H9 (cell line): ENCODE measurements at regions not wholly inside any gene's neighbourhood (a gene's known extent, or its start where the extent isn't known, plus 50 kb on each side); places are given as distances from the start of the nearest gene placed in this dataset.

Source experiments
- DNase-seq: peaks from one replicate; pipeline ENCODE4 v3.0.0-alpha.2; 2017
- H2AFZ ChIP-seq: one replicate; pipeline ENCODE4 v1.6.1; 2013; ENCODE audit warnings: mild to moderate bottlenecking, low read length, control low read depth, moderate library complexity
- H2AK5ac ChIP-seq: 2 replicates; pipeline ENCODE4 v1.6.1; 2013; ENCODE audit warnings: low read length, control low read depth, mixed read lengths; ENCODE audit not compliant: insufficient read length
- H2BK120ac ChIP-seq: one replicate; pipeline ENCODE4 v1.6.1; 2013; ENCODE audit warnings: low read depth, mild to moderate bottlenecking, low read length, control low read depth, inconsistent platforms; ENCODE audit not compliant: poor library complexity, severe bottlenecking
- H2BK12ac ChIP-seq: 2 replicates; pipeline ENCODE4 v1.6.1; 2013; ENCODE audit warnings: low read length, control low read depth, mixed read lengths, low read depth; ENCODE audit not compliant: insufficient read length
- H2BK15ac ChIP-seq: 2 replicates; pipeline ENCODE4 v1.6.1; 2013; ENCODE audit warnings: low read depth, low read length, control low read depth
- H2BK20ac ChIP-seq: one replicate; pipeline ENCODE4 v1.6.1; 2013; ENCODE audit warnings: low read depth, mild to moderate bottlenecking, low read length, control low read depth, inconsistent platforms; ENCODE audit not compliant: poor library complexity, severe bottlenecking
- H2BK5ac ChIP-seq: 2 replicates; pipeline ENCODE4 v1.6.1; 2013; ENCODE audit warnings: low read length, control low read depth, mixed read lengths; ENCODE audit not compliant: insufficient read length
- H3K14ac ChIP-seq: 2 replicates; pipeline ENCODE4 v1.6.1; 2013; ENCODE audit warnings: low read length, control low read depth; ENCODE audit not compliant: insufficient read depth
- H3K18ac ChIP-seq: 2 replicates; pipeline ENCODE4 v1.6.1; 2013; ENCODE audit warnings: low read depth, mild to moderate bottlenecking, mixed read lengths, low read length, control low read depth; ENCODE audit not compliant: insufficient read length
- H3K23ac ChIP-seq: 2 replicates; pipeline ENCODE4 v1.6.1; 2013; ENCODE audit warnings: low read length, control low read depth, mixed read lengths, low read depth; ENCODE audit not compliant: insufficient read length
- H3K23me2 ChIP-seq: 2 replicates; pipeline ENCODE4 v1.6.1; 2013; ENCODE audit warnings: low read depth, mild to moderate bottlenecking, mixed read lengths, low read length, control low read depth; ENCODE audit not compliant: insufficient read length, poor library complexity, severe bottlenecking
- H3K27ac ChIP-seq: 2 replicates; pipeline ENCODE4 v1.5.1; 2013; ENCODE audit warnings: low read length, control low read depth, mixed read lengths, low read depth; ENCODE audit not compliant: insufficient read length
- H3K27me3 ChIP-seq: 2 replicates; pipeline ENCODE4 v1.6.1; 2013; ENCODE audit warnings: low read length, control low read depth, inconsistent platforms; ENCODE audit not compliant: insufficient read depth
- H3K4ac ChIP-seq: 2 replicates; pipeline ENCODE4 v1.6.1; 2013; ENCODE audit warnings: low read depth, mild to moderate bottlenecking, control low read depth, inconsistent platforms, low read length, moderate library complexity
- H3K4me1 ChIP-seq: 2 replicates; pipeline ENCODE4 v1.6.1; 2013; ENCODE audit warnings: low read length, control low read depth, inconsistent platforms; ENCODE audit not compliant: insufficient read depth
- H3K4me2 ChIP-seq: 2 replicates; pipeline ENCODE4 v1.6.1; 2013; ENCODE audit warnings: low read length, control low read depth, mixed read lengths; ENCODE audit not compliant: insufficient read length, insufficient read depth
- H3K56ac ChIP-seq: 2 replicates; pipeline ENCODE4 v1.6.1; 2013; ENCODE audit warnings: low read depth, mild to moderate bottlenecking, mixed read lengths, low read length, control low read depth; ENCODE audit not compliant: insufficient read length
- H3K79me1 ChIP-seq: 2 replicates; pipeline ENCODE4 v1.6.1; 2013; ENCODE audit warnings: low read depth, mild to moderate bottlenecking, moderate library complexity, low read length, control low read depth, inconsistent platforms; ENCODE audit not compliant: insufficient read depth, poor library complexity, severe bottlenecking
- H3K79me2 ChIP-seq: 2 replicates; pipeline ENCODE4 v1.6.1; 2013; ENCODE audit warnings: low read length, control low read depth, inconsistent platforms; ENCODE audit not compliant: insufficient read depth
- H3K9ac ChIP-seq: 2 replicates; pipeline ENCODE4 v1.6.1; 2013; ENCODE audit warnings: low read length, control low read depth, mixed read lengths; ENCODE audit not compliant: insufficient read length; ENCODE audit errors: extremely low read depth
- H3K9me3 ChIP-seq: one replicate; pipeline ENCODE4 v1.6.1; 2013; ENCODE audit warnings: low read depth, low read length, inconsistent platforms; ENCODE audit not compliant: control insufficient read depth
- H3T11ph ChIP-seq: one replicate; pipeline ENCODE4 v1.6.1; 2013; ENCODE audit warnings: mild to moderate bottlenecking, low read length, control low read depth, inconsistent platforms
- H4K20me1 ChIP-seq: one replicate; pipeline ENCODE4 v1.6.1; 2013; ENCODE audit not compliant: control insufficient read depth, insufficient read length, insufficient read depth
- H4K5ac ChIP-seq: 2 replicates; pipeline ENCODE4 v1.6.1; 2013; ENCODE audit warnings: low read depth, mild to moderate bottlenecking, mixed read lengths, low read length, control low read depth; ENCODE audit not compliant: insufficient read length
- H4K8ac ChIP-seq: replicated peaks from 2 replicates; pipeline ENCODE4 v1.6.1; 2013; ENCODE audit warnings: low read length, control low read depth, mixed read lengths, low read depth; ENCODE audit not compliant: insufficient read length
- H4K91ac ChIP-seq: 2 replicates; pipeline ENCODE4 v1.6.1; 2013; ENCODE audit warnings: low read depth, mild to moderate bottlenecking, moderate library complexity, mixed read lengths, low read length, control low read depth; ENCODE audit not compliant: insufficient read length
- H3K27ac Mint-ChIP-seq, 3 experiments: 2 replicates in 2 of 3; 3 replicates in 1 of 3; pipeline ENCODE4 v1.8.0; 2020 to 2021; ENCODE audit warnings: mixed read lengths in 3 of 3, mild to moderate bottlenecking in 1 of 3, moderate library complexity in 1 of 3
- H3K27me3 Mint-ChIP-seq: 2 replicates; pipeline ENCODE4 v1.8.0; 2021; ENCODE audit warnings: low read depth, mild to moderate bottlenecking, moderate library complexity, mixed read lengths
- H3K36me3 Mint-ChIP-seq, 3 experiments: 2 replicates in 2 of 3; 3 replicates in 1 of 3; pipeline ENCODE4 v1.8.0; 2020 to 2021; ENCODE audit warnings: low read depth in 3 of 3, mixed read lengths in 3 of 3; ENCODE audit not compliant: insufficient read depth in 1 of 3
- H3K4me1 Mint-ChIP-seq, 2 experiments: 2 replicates each; pipeline ENCODE4 v1.8.0; 2020; ENCODE audit warnings: mixed read lengths in 2 of 2
- H3K4me3 Mint-ChIP-seq, 2 experiments: 2 replicates in 1 of 2; 3 replicates in 1 of 2; pipeline ENCODE4 v1.8.0; 2020 to 2021; ENCODE audit warnings: mild to moderate bottlenecking in 2 of 2, mixed read lengths in 2 of 2, moderate library complexity in 1 of 2
- H3K9me3 Mint-ChIP-seq, 2 experiments: 2 replicates in 1 of 2; 3 replicates in 1 of 2; pipeline ENCODE4 v1.8.0; 2020; ENCODE audit warnings: mild to moderate bottlenecking in 2 of 2, mixed read lengths in 2 of 2, moderate library complexity in 1 of 2
- WGBS: extraction: QIAGEN DNeasy Blood & Tissue Kit; methylation state at CpG from one replicate; pipeline ENCODE4 v1.1.7; 2013; ENCODE audit warnings: missing lambda C conversion rate, low lambda C conversion rate, mixed read lengths; ENCODE audit not compliant: insufficient read length; ENCODE audit errors: extremely low coverage; 5-methylcytosine and 5-hydroxymethylcytosine counted together
- TF ChIP-seq, protein P1 (sequence below): fragments of 200-600 bp; sonication (generic); conservative IDR thresholded peaks from 3 replicates; pipeline ENCODE4 v1.8.0; 2021; ENCODE audit warnings: antibody characterized with exemption, mild to moderate bottlenecking

DNA sequence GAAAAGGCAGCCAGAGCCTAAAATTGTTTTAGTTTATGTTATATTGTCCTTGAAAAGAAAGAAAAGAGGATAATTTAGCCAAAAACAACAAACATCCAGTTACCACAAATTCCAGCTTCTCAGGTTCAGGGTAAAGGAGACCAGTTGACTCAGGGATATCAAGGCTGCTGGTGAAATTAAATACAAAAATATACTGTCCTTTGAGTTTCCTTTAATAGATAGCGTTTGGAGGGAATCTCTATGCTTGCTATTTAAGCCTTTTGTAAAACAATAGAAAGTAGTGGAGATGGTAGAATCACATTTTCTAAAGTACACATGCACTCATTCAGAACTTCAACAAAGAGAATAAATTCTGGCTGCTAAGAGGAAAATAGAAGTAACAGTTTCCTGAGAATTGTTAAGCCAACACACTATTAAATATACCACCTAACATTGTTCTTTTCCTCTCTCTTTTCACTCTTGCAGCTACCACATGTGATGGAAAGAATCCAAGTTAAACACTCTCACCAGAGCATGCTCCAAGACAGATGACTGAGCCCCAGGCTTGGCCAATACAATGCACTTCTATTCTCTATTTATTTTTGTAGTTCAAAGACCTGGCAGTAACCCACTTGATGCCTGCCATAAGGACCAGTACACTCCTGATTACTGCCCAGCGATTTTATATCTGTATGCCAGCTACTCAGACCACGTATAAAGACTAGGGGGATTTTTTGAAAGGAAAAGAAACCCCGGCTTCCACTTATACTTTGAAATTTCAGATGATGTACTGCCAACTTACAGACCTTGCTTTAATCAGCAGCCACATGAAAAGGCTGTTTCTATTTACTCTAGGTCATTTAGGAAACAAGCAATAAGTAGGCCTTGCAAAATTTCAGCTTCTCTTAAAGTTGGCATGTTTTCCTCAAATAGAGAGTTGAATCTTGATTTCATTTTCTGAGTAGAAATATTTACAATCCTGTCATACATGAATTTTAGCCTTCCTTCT is 756.9 kb downstream of the FAT4 start:
- Histone ChIP-seq H4K8ac (no peak overlapping the region), H2AK5ac (no peak overlapping the region), H3K9me3 (no peaks in the 10 kb centered on the region), H4K91ac (no peak overlapping the region), H3K56ac (no peak overlapping the region), H3K27me3 (no peaks in the 10 kb centered on the region), H2BK15ac (no peak overlapping the region), H3K23ac (no peak overlapping the region), H3K27ac (no peak overlapping the region), H3K9ac (no peak overlapping the region), H4K5ac (no peak overlapping the region), H3K4ac (no peak overlapping the region), H3T11ph (no peak overlapping the region), H2BK120ac (no peak overlapping the region), H3K14ac (no peak overlapping the region), H2BK5ac (no peak overlapping the region), H3K4me1 (no peaks in the 10 kb centered on the region), H3K18ac (no peak overlapping the region), H2AFZ (no peak overlapping the region), H3K79me1 (no peaks in the 10 kb centered on the region), H3K4me2 (no peak overlapping the region), H2BK12ac (no peak overlapping the region), H3K23me2 (no peaks in the 10 kb centered on the region), H3K79me2 (no peaks in the 10 kb centered on the region), H2BK20ac (no peak overlapping the region), H4K20me1 (no peaks in the 10 kb centered on the region)
- H3K9me3 Mint-ChIP-seq, result no peaks in the 10 kb centered on the region
- 0 out of 4 replicates have a peak, but pooled peaks cover 0 to 2% of the 10 kb centered on the region in 2 experiments for H3K4me1 Mint-ChIP-seq
- H3K27me3 Mint-ChIP-seq, result no peaks in the 10 kb centered on the region
- no peak overlapping the region for H3K4me3 Mint-ChIP-seq
- peak overlapping the region in 1 of 3 experiments; percentile 40; a peak in 2 of 7 replicates for H3K27ac Mint-ChIP-seq
- no CpG with 5 or more reads among the region's 4 CpGs for WGBS
- H3K36me3 Mint-ChIP-seq, result no peaks in the 10 kb centered on the region
- TF ChIP-seq, protein P1, sequence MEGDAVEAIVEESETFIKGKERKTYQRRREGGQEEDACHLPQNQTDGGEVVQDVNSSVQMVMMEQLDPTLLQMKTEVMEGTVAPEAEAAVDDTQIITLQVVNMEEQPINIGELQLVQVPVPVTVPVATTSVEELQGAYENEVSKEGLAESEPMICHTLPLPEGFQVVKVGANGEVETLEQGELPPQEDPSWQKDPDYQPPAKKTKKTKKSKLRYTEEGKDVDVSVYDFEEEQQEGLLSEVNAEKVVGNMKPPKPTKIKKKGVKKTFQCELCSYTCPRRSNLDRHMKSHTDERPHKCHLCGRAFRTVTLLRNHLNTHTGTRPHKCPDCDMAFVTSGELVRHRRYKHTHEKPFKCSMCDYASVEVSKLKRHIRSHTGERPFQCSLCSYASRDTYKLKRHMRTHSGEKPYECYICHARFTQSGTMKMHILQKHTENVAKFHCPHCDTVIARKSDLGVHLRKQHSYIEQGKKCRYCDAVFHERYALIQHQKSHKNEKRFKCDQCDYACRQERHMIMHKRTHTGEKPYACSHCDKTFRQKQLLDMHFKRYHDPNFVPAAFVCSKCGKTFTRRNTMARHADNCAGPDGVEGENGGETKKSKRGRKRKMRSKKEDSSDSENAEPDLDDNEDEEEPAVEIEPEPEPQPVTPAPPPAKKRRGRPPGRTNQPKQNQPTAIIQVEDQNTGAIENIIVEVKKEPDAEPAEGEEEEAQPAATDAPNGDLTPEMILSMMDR, result no peak
- DNase-seq, result no peak
